GM12891 (cell line): ENCODE measurements at regions not wholly inside any gene's neighbourhood (a gene's known extent, or its start where the extent isn't known, plus 50 kb on each side); places are given as distances from the start of the nearest gene placed in this dataset.
"Not testable (repeated sequence)": the region's sequence is repeated elsewhere in the genome, so short reads cannot be mapped to it uniquely, and the experiment has no call there.

Experiments
- DNase-seq: peaks from one replicate; pipeline ENCODE4 v3.0.0; 2011; ENCODE audit warnings: low spot score; ENCODE audit not compliant: insufficient read length
- FAIRE-seq: peaks from 2 replicates; lab custom pipeline; 2011; peaks lifted over from hg19 to GRCh38; lab: Jason Lieb, UNC
- PAX5 ChIP-seq: IDR thresholded peaks from 2 replicates; pipeline ENCODE4 v1.6.1; 2011; ENCODE audit warnings: low read length, moderate library complexity, mild to moderate bottlenecking; ENCODE audit not compliant: insufficient read depth, severe bottlenecking
- POLR2A ChIP-seq: IDR thresholded peaks from 2 replicates; pipeline ENCODE4 v1.6.1; 2011; ENCODE audit warnings: low read depth, low read length, control low read depth
- POLR2AphosphoS5 ChIP-seq: IDR thresholded peaks from 2 replicates; pipeline ENCODE4 v1.6.1; 2011; ENCODE audit warnings: low read depth, low read length, control low read depth
- POU2F2 ChIP-seq: IDR thresholded peaks from 2 replicates; pipeline ENCODE4 v1.6.1; 2011; ENCODE audit warnings: low read depth, mild to moderate bottlenecking, control low read depth, low read length, moderate library complexity
- SPI1 ChIP-seq: IDR thresholded peaks from 2 replicates; pipeline ENCODE4 v1.6.1; 2011; ENCODE audit warnings: low read depth, low read length, control low read depth
- TAF1 ChIP-seq: IDR thresholded peaks from 2 replicates; pipeline ENCODE4 v1.6.1; 2011; ENCODE audit warnings: low read depth, low read length, control low read depth

GRCh38 chr5:165031371-165031770, 1526.0 kb downstream of the MAT2B start:
- DNase-seq (no peak), FAIRE-seq (no peak)
- TF ChIP-seq POLR2AphosphoS5 = no peak
- TF ChIP-seq SPI1 = no peak
- no peak for TF ChIP-seq POU2F2
- no peak for TF ChIP-seq POLR2A
- TF ChIP-seq PAX5 = no peak
- no peak for TF ChIP-seq TAF1

GRCh38 chr5:165035520-165035919, 1530.1 kb downstream of the MAT2B start:
- TF ChIP-seq POLR2A = no peak
- no peak for TF ChIP-seq POLR2AphosphoS5
- no peak for TF ChIP-seq TAF1
- FAIRE-seq (no peak), DNase-seq (no peak)

GRCh38 chr5:165039748-165040147, 1534.3 kb downstream of the MAT2B start:
- TF ChIP-seq POU2F2 (no peak), PAX5 (no peak), POLR2AphosphoS5 (no peak), SPI1 (no peak), TAF1 (no peak), POLR2A (no peak)
- DNase-seq (no peak), FAIRE-seq (no peak)

- FAIRE-seq, DNase-seq: not testable (repeated sequence)
These were observed 1540.5 kb downstream of the MAT2B start for GRCh38 chr5:165045941-165046340.

- TF ChIP-seq TAF1 (no peak), POU2F2 (no peak), POLR2A (no peak), POLR2AphosphoS5 (no peak), PAX5 (no peak), SPI1 (no peak)
- DNase-seq (no peak), FAIRE-seq (no peak)
These were observed 1550.1 kb downstream of the MAT2B start for GRCh38 chr5:165055476-165055875.

GRCh38 chr5:165057145-165057544, 1551.7 kb downstream of the MAT2B start:
- TF ChIP-seq PAX5 (no peak), SPI1 (no peak), TAF1 (no peak), POLR2A (no peak), POU2F2 (no peak), POLR2AphosphoS5 (no peak)
- no peak for FAIRE-seq
- DNase-seq = no peak

GRCh38 chr5:165066751-165067385, 1561.4 kb downstream of the MAT2B start:
- no peak for TF ChIP-seq SPI1
- no peak for TF ChIP-seq POLR2AphosphoS5
- TF ChIP-seq TAF1 = no peak
- no peak for TF ChIP-seq PAX5
- no peak for TF ChIP-seq POU2F2
- TF ChIP-seq POLR2A = no peak
- FAIRE-seq = no peak

GRCh38 chr5:165076686-165077085, 1571.3 kb downstream of the MAT2B start:
- no peak for FAIRE-seq
- DNase-seq = no peak
- TF ChIP-seq POLR2AphosphoS5 (no peak), SPI1 (no peak), TAF1 (no peak), PAX5 (no peak), POU2F2 (no peak), POLR2A (no peak)

More at GRCh38 chr5:165066751-165067385, 1561.4 kb downstream of the MAT2B start:
- DNase-seq = no peak

GRCh38 chr5:165079389-165079788, 1574.0 kb downstream of the MAT2B start:
- FAIRE-seq = no peak

GRCh38 chr5:165083394-165083793, 1578.0 kb downstream of the MAT2B start:
- no peak for DNase-seq
- TF ChIP-seq POLR2AphosphoS5 = no peak
- TF ChIP-seq SPI1 = no peak
- no peak for TF ChIP-seq POU2F2
- no peak for TF ChIP-seq PAX5
- no peak for TF ChIP-seq TAF1
- no peak for TF ChIP-seq POLR2A
- FAIRE-seq = no peak

More at GRCh38 chr5:165079389-165079788, 1574.0 kb downstream of the MAT2B start:
- no peak for TF ChIP-seq POLR2AphosphoS5
- TF ChIP-seq SPI1 = no peak
- TF ChIP-seq PAX5 = no peak
- no peak for TF ChIP-seq POLR2A
- TF ChIP-seq TAF1 = no peak
- no peak for TF ChIP-seq POU2F2
- DNase-seq = no peak

- TF ChIP-seq PAX5 (no peak), SPI1 (no peak), POLR2A (no peak), TAF1 (no peak), POU2F2 (no peak), POLR2AphosphoS5 (no peak)
- no peak for DNase-seq
- no peak for FAIRE-seq
These were observed 1581.0 kb downstream of the MAT2B start for GRCh38 chr5:165086465-165086864.
